ENCODE measurements at regions not wholly inside any gene's neighbourhood (a gene's known extent, or its start where the extent isn't known, plus 50 kb on each side); places are given as distances from the start of the nearest gene placed in this dataset.

- no peak for TF ChIP-seq EZH2 (IDR thresholded peaks at IDR 0.05; ENCODE audit: borderline replicate concordance, low read depth, low read length, severe bottlenecking)
- no peak for TF ChIP-seq CTCF (IDR thresholded peaks at IDR 0.05; ENCODE audit: extremely low read depth in 1 of 2, insufficient read depth in 1 of 2, low read depth in 1 of 2, low read length in 2 of 2)
- TF ChIP-seq MAX (IDR thresholded peaks at IDR 0.05; ENCODE audit: insufficient read depth, insufficient read length), result no peak
- TF ChIP-seq POLR2A (IDR thresholded peaks at IDR 0.05; ENCODE audit: low read depth, low read length), result no peak
- TF ChIP-seq POLR2AphosphoS5 (IDR thresholded peaks at IDR 0.05; ENCODE audit: insufficient read depth, low read depth, low read length), result no peak
- no peak for TF ChIP-seq MYC (IDR thresholded peaks at IDR 0.05; ENCODE audit: low read depth, low read length)
- TF ChIP-seq JUN (IDR thresholded peaks at IDR 0.05; ENCODE audit: borderline replicate concordance, insufficient read depth, insufficient read length, low read depth), result no peak
- TF ChIP-seq FOS (IDR thresholded peaks at IDR 0.05; ENCODE audit: borderline replicate concordance, insufficient read depth, low read length), result no peak
- no peak for TF ChIP-seq GATA2 (IDR thresholded peaks at IDR 0.05; ENCODE audit: insufficient read depth, insufficient read length, low read depth, low read length)
These were observed 142.3 kb upstream of the CRY1 start for GRCh38 chr12:107235600-107235999.
